ENCODE measurements at regions not wholly inside any gene's neighbourhood (a gene's known extent, or its start where the extent isn't known, plus 50 kb on each side); places are given as distances from the start of the nearest gene placed in this dataset.

GRCh38 chr1:234726359-234726943 lies 116.5 kb upstream of the IRF2BP2 start:
- TF ChIP-seq POLR2A (IDR thresholded peaks at IDR 0.05), result no peak
- TF ChIP-seq, protein P1, sequence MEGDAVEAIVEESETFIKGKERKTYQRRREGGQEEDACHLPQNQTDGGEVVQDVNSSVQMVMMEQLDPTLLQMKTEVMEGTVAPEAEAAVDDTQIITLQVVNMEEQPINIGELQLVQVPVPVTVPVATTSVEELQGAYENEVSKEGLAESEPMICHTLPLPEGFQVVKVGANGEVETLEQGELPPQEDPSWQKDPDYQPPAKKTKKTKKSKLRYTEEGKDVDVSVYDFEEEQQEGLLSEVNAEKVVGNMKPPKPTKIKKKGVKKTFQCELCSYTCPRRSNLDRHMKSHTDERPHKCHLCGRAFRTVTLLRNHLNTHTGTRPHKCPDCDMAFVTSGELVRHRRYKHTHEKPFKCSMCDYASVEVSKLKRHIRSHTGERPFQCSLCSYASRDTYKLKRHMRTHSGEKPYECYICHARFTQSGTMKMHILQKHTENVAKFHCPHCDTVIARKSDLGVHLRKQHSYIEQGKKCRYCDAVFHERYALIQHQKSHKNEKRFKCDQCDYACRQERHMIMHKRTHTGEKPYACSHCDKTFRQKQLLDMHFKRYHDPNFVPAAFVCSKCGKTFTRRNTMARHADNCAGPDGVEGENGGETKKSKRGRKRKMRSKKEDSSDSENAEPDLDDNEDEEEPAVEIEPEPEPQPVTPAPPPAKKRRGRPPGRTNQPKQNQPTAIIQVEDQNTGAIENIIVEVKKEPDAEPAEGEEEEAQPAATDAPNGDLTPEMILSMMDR (IDR thresholded peaks at IDR 0.05), result no peak

Data from breast epithelium (tissue), 3 donors.